ENCODE measurements at regions not wholly inside any gene's neighbourhood (a gene's known extent, or its start where the extent isn't known, plus 50 kb on each side); places are given as distances from the start of the nearest gene placed in this dataset.
"Not testable (repeated sequence)": the region's sequence is repeated elsewhere in the genome, so short reads cannot be mapped to it uniquely, and the experiment has no call there.

DNA sequence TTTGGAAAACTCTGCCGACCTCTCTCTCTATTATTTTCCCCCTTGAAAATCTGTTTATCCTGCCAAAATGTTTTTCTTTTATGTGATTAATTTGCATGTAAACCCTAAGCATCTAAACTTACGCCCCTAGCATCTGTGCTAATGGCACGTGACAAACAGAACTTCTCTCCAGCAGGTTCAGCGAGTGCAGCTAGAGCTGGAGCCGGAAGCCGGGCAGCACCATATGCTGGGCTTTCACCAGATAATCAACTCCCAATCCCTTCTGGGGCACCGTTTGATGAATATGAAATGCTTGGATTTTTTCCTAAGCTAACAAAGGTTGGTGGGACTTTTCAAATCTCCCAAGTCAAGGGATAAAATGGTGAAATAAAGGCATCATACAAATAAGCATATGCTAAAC is 667.5 kb upstream of the TMEM132C start:
- Mint-ChIP-seq H3K9me3 (ENCODE audit: unreplicated experiment) (peaks cover 17% of the 10 kb centered on the region), H3K4me3 (ENCODE audit: unreplicated experiment) (no peak overlapping the region), H3K27me3 (ENCODE audit: insufficient read depth, unreplicated experiment) (no peaks in the 10 kb centered on the region), H3K36me3 (ENCODE audit: insufficient read depth, unreplicated experiment) (no peaks in the 10 kb centered on the region), H3K4me1 (ENCODE audit: insufficient read depth, unreplicated experiment) (no peaks in the 10 kb centered on the region), H3K27ac (ENCODE audit: low read depth, unreplicated experiment) (no peak overlapping the region)
- CTCF ChIA-PET: no interaction called here
- intact Hi-C loops (cut with micrococcal nuclease): no loop called here
- TF ChIP-seq, protein P1, sequence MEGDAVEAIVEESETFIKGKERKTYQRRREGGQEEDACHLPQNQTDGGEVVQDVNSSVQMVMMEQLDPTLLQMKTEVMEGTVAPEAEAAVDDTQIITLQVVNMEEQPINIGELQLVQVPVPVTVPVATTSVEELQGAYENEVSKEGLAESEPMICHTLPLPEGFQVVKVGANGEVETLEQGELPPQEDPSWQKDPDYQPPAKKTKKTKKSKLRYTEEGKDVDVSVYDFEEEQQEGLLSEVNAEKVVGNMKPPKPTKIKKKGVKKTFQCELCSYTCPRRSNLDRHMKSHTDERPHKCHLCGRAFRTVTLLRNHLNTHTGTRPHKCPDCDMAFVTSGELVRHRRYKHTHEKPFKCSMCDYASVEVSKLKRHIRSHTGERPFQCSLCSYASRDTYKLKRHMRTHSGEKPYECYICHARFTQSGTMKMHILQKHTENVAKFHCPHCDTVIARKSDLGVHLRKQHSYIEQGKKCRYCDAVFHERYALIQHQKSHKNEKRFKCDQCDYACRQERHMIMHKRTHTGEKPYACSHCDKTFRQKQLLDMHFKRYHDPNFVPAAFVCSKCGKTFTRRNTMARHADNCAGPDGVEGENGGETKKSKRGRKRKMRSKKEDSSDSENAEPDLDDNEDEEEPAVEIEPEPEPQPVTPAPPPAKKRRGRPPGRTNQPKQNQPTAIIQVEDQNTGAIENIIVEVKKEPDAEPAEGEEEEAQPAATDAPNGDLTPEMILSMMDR (IDR thresholded peaks at IDR 0.05; ENCODE audit: unreplicated experiment): no peak
- POLR2A ChIA-PET: no interaction called here
- DNase-seq (ENCODE audit: unreplicated experiment): no peak
- BruUV-seq (replicated peaks): no TSS peak

DNA sequence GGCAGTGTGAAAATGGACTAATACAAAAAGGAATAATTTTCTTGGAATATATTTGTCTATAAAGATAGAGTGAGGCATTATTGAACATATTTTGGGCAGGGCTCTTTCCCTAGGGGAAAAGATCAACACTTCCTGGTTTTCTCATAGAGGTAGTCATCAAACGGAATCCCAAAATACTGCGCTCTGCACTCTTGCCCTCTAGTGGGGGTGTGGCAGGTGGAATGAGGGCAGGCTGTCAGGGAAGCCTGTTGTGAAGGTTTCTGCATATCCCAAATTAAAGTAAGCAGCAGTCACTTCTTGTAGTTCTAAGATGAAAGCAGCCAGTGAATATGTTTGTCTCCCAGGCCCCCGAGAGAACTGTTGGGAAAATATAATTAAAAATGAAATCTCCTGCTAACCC is 666.8 kb upstream of the TMEM132C start:
- intact Hi-C loops (cut with micrococcal nuclease): no loop called here
- no TSS peak for BruUV-seq (replicated peaks)
- no peak overlapping the region for H3K4me3 Mint-ChIP-seq (ENCODE audit: unreplicated experiment)
- no peaks in the 10 kb centered on the region for H3K27me3 Mint-ChIP-seq (ENCODE audit: insufficient read depth, unreplicated experiment)
- peaks cover 17% of the 10 kb centered on the region for H3K9me3 Mint-ChIP-seq (ENCODE audit: unreplicated experiment)
- no peaks in the 10 kb centered on the region for H3K4me1 Mint-ChIP-seq (ENCODE audit: insufficient read depth, unreplicated experiment)
- DNase-seq (ENCODE audit: unreplicated experiment): no peak
- TF ChIP-seq, protein P1 (IDR thresholded peaks at IDR 0.05; ENCODE audit: unreplicated experiment): no peak
- H3K36me3 Mint-ChIP-seq (ENCODE audit: insufficient read depth, unreplicated experiment): no peaks in the 10 kb centered on the region
- no peak overlapping the region for H3K27ac Mint-ChIP-seq (ENCODE audit: low read depth, unreplicated experiment)
- CTCF ChIA-PET: no interaction called here
- POLR2A ChIA-PET: no interaction called here

DNA sequence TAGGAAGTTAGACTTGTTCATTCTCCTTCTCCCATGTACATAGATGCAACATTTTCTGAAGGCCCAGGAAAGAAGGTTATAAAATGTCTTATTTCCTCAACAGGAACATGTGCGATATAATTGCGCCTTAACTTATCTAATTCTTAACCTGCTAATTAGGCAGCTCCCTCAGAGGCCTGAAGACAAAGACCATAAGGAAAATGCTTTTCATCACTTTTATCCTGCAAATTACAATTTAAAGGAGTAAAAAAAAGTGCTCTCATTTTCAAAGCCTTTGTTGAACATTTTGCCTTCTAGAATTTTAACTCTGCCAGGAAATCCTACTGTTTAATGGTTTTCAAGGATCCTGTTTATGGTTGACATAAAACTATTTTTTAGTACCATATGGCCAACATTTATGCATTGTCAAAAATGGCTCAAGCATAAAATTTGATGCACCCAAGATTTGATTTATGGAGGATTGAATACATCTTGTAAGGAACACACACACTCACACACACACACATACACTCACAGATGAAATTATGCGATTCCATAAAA is 660.4 kb upstream of the TMEM132C start:
- Mint-ChIP-seq H3K9me3 (ENCODE audit: unreplicated experiment) (peaks cover 32% of the 10 kb centered on the region), H3K27me3 (ENCODE audit: insufficient read depth, unreplicated experiment) (no peaks in the 10 kb centered on the region), H3K36me3 (ENCODE audit: insufficient read depth, unreplicated experiment) (no peaks in the 10 kb centered on the region), H3K27ac (ENCODE audit: low read depth, unreplicated experiment) (no peak overlapping the region), H3K4me1 (ENCODE audit: insufficient read depth, unreplicated experiment) (no peaks in the 10 kb centered on the region), H3K4me3 (ENCODE audit: unreplicated experiment) (no peak overlapping the region)
- intact Hi-C loops (cut with micrococcal nuclease): no loop called here
- no peak for DNase-seq (ENCODE audit: unreplicated experiment)
- TF ChIP-seq, protein P1 (IDR thresholded peaks at IDR 0.05; ENCODE audit: unreplicated experiment): no peak
- ChIA-PET POLR2A (no interaction called here), CTCF (no interaction called here)
- BruUV-seq (replicated peaks): no TSS peak

DNA sequence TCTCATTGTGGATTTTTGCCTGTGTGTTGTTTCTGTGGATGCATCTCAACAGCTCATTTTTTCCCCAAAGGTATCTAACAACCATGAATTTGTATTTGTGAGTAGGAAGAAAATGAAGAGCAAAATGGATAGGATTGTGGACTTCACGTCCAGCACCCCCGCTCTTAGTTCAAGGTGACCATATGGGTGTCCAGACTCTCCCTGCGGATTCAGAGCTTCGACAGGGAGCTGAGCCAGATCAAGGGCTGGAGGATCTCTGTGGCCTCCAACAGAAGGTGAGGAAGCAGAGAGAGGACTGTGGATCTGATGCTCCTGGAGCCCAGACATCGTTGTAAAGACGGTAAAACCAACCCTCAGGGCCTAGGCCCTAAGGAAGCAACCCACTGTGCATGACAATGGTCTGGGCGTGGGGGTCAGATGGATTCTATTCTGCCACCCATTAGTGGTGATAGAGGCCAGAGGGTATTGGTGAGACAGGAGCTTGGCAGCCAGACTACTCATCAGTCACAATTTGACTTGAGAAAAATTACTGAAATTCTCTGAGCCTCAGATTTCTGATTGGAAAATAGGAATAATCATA is 659.7 kb upstream of the TMEM132C start:
- H3K4me3 Mint-ChIP-seq (ENCODE audit: unreplicated experiment): no peak overlapping the region
- H3K27ac Mint-ChIP-seq (ENCODE audit: low read depth, unreplicated experiment): no peak overlapping the region
- H3K9me3 Mint-ChIP-seq (ENCODE audit: unreplicated experiment): peaks cover 31% of the 10 kb centered on the region
- intact Hi-C loops (cut with micrococcal nuclease): no loop called here
- TF ChIP-seq, protein P1 (IDR thresholded peaks at IDR 0.05; ENCODE audit: unreplicated experiment): no peak
- no TSS peak for BruUV-seq (replicated peaks)
- no peaks in the 10 kb centered on the region for H3K36me3 Mint-ChIP-seq (ENCODE audit: insufficient read depth, unreplicated experiment)
- ChIA-PET POLR2A (no interaction called here), CTCF (no interaction called here)
- no peak for DNase-seq (ENCODE audit: unreplicated experiment)
- no peaks in the 10 kb centered on the region for H3K4me1 Mint-ChIP-seq (ENCODE audit: insufficient read depth, unreplicated experiment)
- no peaks in the 10 kb centered on the region for H3K27me3 Mint-ChIP-seq (ENCODE audit: insufficient read depth, unreplicated experiment)

DNA sequence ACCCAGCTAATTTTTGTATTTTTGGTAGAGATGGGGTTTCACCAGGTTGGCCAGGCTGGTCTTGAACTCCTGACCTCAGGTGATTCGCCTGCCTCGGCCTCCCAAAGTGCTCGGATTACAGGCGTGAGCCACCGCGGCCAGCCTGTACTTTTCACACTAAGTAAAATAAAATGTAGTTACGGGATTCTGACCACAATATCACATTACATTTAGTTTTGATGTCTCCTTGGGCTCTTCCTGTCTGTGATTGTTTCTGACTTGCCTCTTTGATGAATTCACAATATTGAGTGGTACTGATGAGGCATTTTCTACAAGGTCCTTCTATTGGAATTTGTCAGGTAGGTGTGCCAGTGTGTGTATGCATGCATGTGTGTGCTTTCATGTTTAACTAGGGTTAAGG is 658.6 kb upstream of the TMEM132C start:
- H3K36me3 Mint-ChIP-seq (ENCODE audit: insufficient read depth, unreplicated experiment); H3K27me3 Mint-ChIP-seq (ENCODE audit: insufficient read depth, unreplicated experiment); H3K4me1 Mint-ChIP-seq (ENCODE audit: insufficient read depth, unreplicated experiment); H3K4me3 Mint-ChIP-seq (ENCODE audit: unreplicated experiment); H3K27ac Mint-ChIP-seq (ENCODE audit: low read depth, unreplicated experiment); intact Hi-C loops (cut with micrococcal nuclease); DNase-seq (ENCODE audit: unreplicated experiment); BruUV-seq (replicated peaks); POLR2A ChIA-PET: not testable (repeated sequence)
- H3K9me3 Mint-ChIP-seq (ENCODE audit: unreplicated experiment): peaks cover 21% of the 10 kb centered on the region
- CTCF ChIA-PET: interaction anchor here (0.6 kb wide), 1 partner anchor 905 kb away, joined by 3 read pairs; no protein-coding TSS in a partner anchor
